ENCODE measurements at regions not wholly inside any gene's neighbourhood (a gene's known extent, or its start where the extent isn't known, plus 50 kb on each side); places are given as distances from the start of the nearest gene placed in this dataset.
"Not testable (repeated sequence)": the region's sequence is repeated elsewhere in the genome, so short reads cannot be mapped to it uniquely, and the experiment has no call there.

DNA sequence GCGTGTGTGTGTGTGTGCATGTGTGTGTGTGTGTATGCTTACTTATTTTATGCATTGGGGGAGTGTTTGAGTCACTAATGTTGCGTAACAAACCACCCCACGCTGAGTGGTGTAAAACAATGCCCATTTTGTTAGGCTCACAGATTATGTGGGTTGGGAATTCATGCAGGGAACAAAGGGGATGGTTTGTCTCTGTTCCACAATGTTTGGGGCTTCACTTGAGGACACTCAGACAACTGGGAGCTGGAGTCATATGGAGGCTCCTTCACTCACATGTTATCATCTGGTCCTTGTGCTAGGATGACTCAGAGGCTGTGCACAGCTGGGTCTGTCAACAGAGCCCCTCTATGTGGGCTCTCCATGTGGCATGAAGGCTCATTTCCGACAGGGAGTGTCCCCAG is 51.3 kb upstream of the LARGE1 start:
- in situ Hi-C loops (cut with HindIII; ENCODE audit: low pct_unique_long_range_greater_than_20kb, low sequenced_read_pairs) = no loop called here
- DNase-seq (ENCODE audit: low read depth, low spot score) = peak; percentile 100

GRCh38 chr22:33975841-33976240 is 55.6 kb upstream of the LARGE1 start:
- DNase-seq (ENCODE audit: low read depth, low spot score) = no peak
- in situ Hi-C loops (cut with HindIII; ENCODE audit: low pct_unique_long_range_greater_than_20kb, low sequenced_read_pairs) = no loop called here

DNA sequence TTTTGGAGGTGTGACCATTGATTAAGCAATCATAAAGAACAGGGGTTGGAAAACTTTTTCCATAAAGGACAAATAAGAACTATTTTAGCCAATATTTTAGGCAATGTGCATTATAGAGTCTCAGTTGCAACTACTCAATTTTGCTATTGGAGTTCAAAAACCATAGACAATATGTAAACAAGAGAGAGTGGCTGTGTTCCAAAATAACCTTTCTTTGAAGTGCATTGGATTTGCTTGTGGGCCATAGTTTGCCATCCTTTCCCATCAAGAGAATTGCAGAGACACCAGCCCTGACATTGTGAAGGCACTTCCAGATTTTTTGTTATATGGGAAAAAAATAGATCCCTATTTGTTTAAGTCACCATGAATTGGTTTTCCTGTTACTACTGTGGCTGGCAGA is 63.3 kb upstream of the LARGE1 start:
- in situ Hi-C loops (cut with HindIII; ENCODE audit: low pct_unique_long_range_greater_than_20kb, low sequenced_read_pairs) = no loop called here
- DNase-seq (ENCODE audit: low read depth, low spot score) = no peak

DNA sequence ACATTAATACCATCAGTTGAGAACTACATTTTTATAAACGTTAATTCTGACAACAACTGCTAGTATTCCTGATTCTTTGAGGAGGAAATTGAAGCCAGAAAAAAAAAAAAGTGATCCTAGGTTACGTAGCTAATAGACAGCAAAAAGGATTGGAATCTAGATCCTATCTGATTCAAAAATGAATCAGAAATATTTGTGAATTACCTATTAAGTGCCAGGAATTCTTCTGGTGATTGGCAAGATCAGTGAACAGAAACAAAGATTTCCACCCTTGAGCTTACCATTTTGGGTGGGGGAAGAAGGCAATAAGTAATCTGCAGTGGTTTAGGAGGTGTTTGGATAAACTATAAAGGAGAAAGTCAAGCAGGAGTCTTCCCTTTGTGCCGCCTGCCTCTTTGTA is 63.9 kb upstream of the LARGE1 start:
- in situ Hi-C loops (cut with HindIII; ENCODE audit: low pct_unique_long_range_greater_than_20kb, low sequenced_read_pairs) = no loop called here

GRCh38 chr22:33984656-33985285 is 64.5 kb upstream of the LARGE1 start:
- in situ Hi-C loops (cut with HindIII; ENCODE audit: low pct_unique_long_range_greater_than_20kb, low sequenced_read_pairs) = no loop called here

More for the DNA sequence above, 63.9 kb upstream of the LARGE1 start:
- no peak for DNase-seq (ENCODE audit: low read depth, low spot score)

DNA sequence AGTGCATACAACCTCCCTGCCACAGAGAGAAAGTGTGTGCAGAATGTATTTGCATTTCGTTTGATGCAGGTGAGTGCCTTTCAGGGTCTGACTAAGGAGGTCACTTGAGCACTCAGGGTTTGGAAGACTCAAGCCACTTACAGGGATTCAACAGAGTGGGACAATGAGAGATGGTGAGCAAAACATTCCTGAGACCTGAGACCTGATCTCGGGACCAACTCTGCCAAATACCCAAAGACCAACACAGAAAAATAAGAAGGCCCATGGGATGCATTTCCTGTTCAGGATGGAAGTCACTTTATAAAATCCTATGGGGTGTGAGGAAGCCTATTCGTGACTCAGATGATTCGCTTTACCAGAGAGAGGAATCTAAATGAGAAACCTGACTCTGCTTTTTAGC is 65.2 kb upstream of the LARGE1 start:
- in situ Hi-C loops (cut with HindIII; ENCODE audit: low pct_unique_long_range_greater_than_20kb, low sequenced_read_pairs) = no loop called here
- DNase-seq (ENCODE audit: low read depth, low spot score) = no peak

More at GRCh38 chr22:33984656-33985285, 64.5 kb upstream of the LARGE1 start:
- DNase-seq (ENCODE audit: low read depth, low spot score) = no peak

GRCh38 chr22:33986167-33986771 is 66.0 kb upstream of the LARGE1 start:
- in situ Hi-C loops (cut with HindIII; ENCODE audit: low pct_unique_long_range_greater_than_20kb, low sequenced_read_pairs) = no loop called here

DNA sequence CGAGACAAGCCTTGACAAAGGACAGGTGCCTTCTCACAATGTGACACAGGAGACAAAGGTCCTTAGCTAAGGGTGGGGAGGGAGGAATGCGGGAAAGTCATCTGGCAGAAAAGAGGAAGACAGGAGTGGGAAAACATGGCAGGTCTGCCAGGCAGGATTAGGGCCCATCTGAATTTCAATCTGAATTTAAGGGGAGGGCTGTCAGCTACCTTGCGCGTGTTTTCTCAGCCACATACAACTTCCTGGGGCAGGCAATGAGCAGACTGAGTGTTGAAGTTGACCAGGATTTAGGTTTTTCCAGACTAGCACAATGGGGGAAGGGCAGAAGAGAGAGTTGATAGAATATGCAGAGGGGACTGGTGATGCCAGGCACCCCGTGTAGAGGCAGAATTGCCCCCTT is 66.7 kb upstream of the LARGE1 start:
- DNase-seq (ENCODE audit: low read depth, low spot score) = no peak
- in situ Hi-C loops (cut with HindIII; ENCODE audit: low pct_unique_long_range_greater_than_20kb, low sequenced_read_pairs) = no loop called here

More at GRCh38 chr22:33986167-33986771, 66.0 kb upstream of the LARGE1 start:
- DNase-seq (ENCODE audit: low read depth, low spot score) = no peak

- DNase-seq (ENCODE audit: low read depth, low spot score); in situ Hi-C loops (cut with HindIII; ENCODE audit: low pct_unique_long_range_greater_than_20kb, low sequenced_read_pairs): not testable (repeated sequence)
Measured at GRCh38 chr22:33989263-33989662, 69.0 kb upstream of the LARGE1 start.

DNA sequence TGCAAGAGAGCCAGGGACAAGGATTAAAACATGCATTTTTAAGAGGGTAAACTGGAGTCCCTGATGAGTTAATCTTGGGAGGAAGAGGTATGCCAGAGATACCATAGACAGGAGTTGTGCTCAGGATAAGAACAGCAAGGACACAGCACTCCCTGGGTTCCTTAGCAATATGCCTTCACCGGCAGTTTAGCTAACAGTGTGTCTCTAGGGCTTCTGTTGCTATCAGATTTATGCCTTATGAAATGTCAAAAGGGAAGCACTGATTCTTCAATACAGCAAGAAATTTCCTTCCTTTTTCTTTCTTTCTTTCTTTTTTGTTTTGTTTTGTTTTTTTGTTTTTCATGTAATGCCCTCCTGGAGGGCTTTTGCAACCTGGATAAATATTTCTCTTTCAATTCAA is 71.3 kb upstream of the LARGE1 start:
- DNase-seq (ENCODE audit: low read depth, low spot score) = no peak
- in situ Hi-C loops (cut with HindIII; ENCODE audit: low pct_unique_long_range_greater_than_20kb, low sequenced_read_pairs) = no loop called here

- in situ Hi-C loops (cut with HindIII; ENCODE audit: low pct_unique_long_range_greater_than_20kb, low sequenced_read_pairs) = no loop called here
Measured at GRCh38 chr22:33996824-33997223, 76.5 kb upstream of the LARGE1 start.

DNA sequence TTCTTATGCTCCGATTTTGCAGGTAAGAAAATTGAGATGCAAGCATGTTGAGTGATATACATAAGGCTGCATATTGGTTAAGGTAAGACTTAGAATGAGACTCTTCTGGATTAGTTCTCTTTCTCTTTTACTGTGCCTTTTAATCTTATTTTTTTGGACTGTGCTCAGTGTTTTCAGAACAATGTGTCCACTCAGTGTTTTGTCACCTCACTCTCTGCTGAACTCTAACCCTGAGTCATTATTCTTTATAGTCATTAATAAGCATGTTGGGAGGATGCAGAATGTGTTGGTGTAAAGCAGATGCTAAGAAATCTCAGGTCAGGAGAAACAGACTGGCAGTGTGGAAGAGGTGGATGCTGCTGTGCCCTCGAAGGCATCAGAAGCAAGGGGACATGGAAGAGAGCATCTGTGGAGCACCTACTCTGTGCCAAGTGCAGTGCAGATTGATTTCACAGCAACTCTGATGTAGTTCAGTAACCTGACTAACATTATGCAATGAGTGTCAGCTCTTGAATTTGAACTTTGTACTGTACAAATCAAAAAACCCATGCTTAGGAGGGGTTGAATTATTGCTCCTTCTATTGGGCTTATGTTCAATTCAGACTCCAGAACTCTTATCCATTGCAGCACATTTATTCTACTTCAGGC is 80.7 kb upstream of the LARGE1 start:
- DNase-seq (ENCODE audit: low read depth, low spot score) = no peak
- in situ Hi-C loops (cut with HindIII; ENCODE audit: low pct_unique_long_range_greater_than_20kb, low sequenced_read_pairs) = no loop called here

More at GRCh38 chr22:33996824-33997223, 76.5 kb upstream of the LARGE1 start:
- DNase-seq (ENCODE audit: low read depth, low spot score) = no peak

GRCh38 chr22:34001701-34002466 is 81.6 kb upstream of the LARGE1 start:
- in situ Hi-C loops (cut with HindIII; ENCODE audit: low pct_unique_long_range_greater_than_20kb, low sequenced_read_pairs) = no loop called here
- no peak for DNase-seq (ENCODE audit: low read depth, low spot score)

GRCh38 chr22:34004058-34004457 is 83.8 kb upstream of the LARGE1 start:
- in situ Hi-C loops (cut with HindIII; ENCODE audit: low pct_unique_long_range_greater_than_20kb, low sequenced_read_pairs) = no loop called here
- DNase-seq (ENCODE audit: low read depth, low spot score) = peak; percentile 58

GRCh38 chr22:34010259-34010658 is 90.0 kb upstream of the LARGE1 start:
- in situ Hi-C loops (cut with HindIII; ENCODE audit: low pct_unique_long_range_greater_than_20kb, low sequenced_read_pairs) = no loop called here
- no peak for DNase-seq (ENCODE audit: low read depth, low spot score)

GRCh38 chr22:34015642-34016041 is 95.4 kb upstream of the LARGE1 start:
- in situ Hi-C loops (cut with HindIII; ENCODE audit: low pct_unique_long_range_greater_than_20kb, low sequenced_read_pairs) = no loop called here
- no peak for DNase-seq (ENCODE audit: low read depth, low spot score)

GRCh38 chr22:34017205-34017604 is 96.9 kb upstream of the LARGE1 start:
- in situ Hi-C loops (cut with HindIII; ENCODE audit: low pct_unique_long_range_greater_than_20kb, low sequenced_read_pairs) = no loop called here
- no peak for DNase-seq (ENCODE audit: low read depth, low spot score)

DNA sequence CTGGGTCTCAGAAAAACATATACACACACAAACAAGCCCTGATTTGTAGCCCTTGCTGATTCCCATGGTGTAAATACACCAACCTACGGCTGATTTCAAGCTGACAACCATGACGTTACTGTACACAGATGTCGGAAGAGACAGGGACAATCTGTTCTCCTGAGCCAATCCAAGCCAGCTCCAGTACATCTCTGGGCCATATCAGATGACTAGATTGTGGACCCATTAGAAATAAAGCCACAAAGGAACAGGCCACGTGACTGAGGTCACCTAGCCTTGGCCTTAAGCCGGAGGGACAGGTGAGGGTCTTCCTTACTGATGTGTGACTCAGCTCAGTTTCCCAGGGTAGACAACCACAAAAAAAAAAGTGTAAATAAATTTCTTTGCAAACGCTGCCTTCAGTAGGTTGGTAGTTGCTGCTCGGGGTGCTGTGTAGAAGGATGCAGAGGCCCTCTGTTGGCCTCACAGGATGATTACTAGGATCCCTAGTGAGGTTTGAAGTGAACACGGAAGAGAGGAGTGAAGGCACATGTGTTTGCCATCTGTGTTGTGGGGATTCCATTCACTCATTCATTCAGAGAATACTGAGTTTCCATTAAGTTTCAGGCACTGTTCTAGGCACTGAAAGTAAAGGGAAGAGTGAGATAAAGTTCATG is 99.0 kb upstream of the LARGE1 start:
- in situ Hi-C loops (cut with HindIII; ENCODE audit: low pct_unique_long_range_greater_than_20kb, low sequenced_read_pairs) = no loop called here

More for the DNA sequence above, 99.0 kb upstream of the LARGE1 start:
- DNase-seq (ENCODE audit: low read depth, low spot score) = peak; percentile 51
